HCT116 (cell line): ENCODE measurements at regions not wholly inside any gene's neighbourhood (a gene's known extent, or its start where the extent isn't known, plus 50 kb on each side); places are given as distances from the start of the nearest gene placed in this dataset.

Source experiments
- ATAC-seq: fragments of 200-7000 bp; cut with Tn5 transposase; 2 replicates; pipeline ENCODE4 v1.9.1; 2020; ENCODE audit warnings: mild to moderate bottlenecking, moderate library complexity
- BruUV-seq: library from RNA; stranded (reverse); fragments of 400-500 nt; replicated peaks from 2 replicates; lab custom pipeline; 2021; lab: Mats Ljungman, UMichigan
- CTCF ChIA-PET: fragments of 300-600 bp; sonication (Branson Sonifier 250); formaldehyde crosslinking; loops from one replicate; lab custom pipeline; 2021; ENCODE audit warnings: antibody characterized with exemption; lab: Charles Lee
- POLR2A ChIA-PET: fragments of 300-600, 350-600 bp; sonication (Branson Sonifier 250); formaldehyde crosslinking; loops from one replicate; lab custom pipeline; 2021; ENCODE audit warnings: antibody characterized with exemption; lab: Charles Lee
- RAD21 ChIA-PET, 2 experiments: fragments of 300-600 bp; sonication (Branson Sonifier 250); formaldehyde crosslinking; loops; one replicate each; lab custom pipeline; 2023; ENCODE audit warnings: low total read pairs in 2 of 2; ENCODE audit not compliant: uncharacterized antibody in 2 of 2, unreplicated experiment in 2 of 2, low non-redundant PET in 1 of 2; lab: Charles Lee
- DNase-seq: peaks from one replicate; pipeline ENCODE4 v3.0.0-alpha.2; 2010; ENCODE audit warnings: low read depth, low spot score
- H2AFZ ChIP-seq: fragments of 200-600 bp; shearing (Covaris generic), sonication (generic); 2 replicates; pipeline ENCODE4 v1.6.1; 2017; ENCODE audit warnings: low read depth, mixed run types, mixed read lengths, antibody characterized with exemption, low read length; ENCODE audit not compliant: poor library complexity, severe bottlenecking
- H3K27ac ChIP-seq: 2 replicates; pipeline ENCODE4 v1.5.1; 2012; ENCODE audit warnings: low read depth, low read length
- H3K27me3 ChIP-seq: fragments of 200-600 bp; sonication (generic); 2 replicates; pipeline ENCODE4 v1.6.1; 2016; ENCODE audit warnings: mixed run types, low read length, mixed read lengths; ENCODE audit not compliant: insufficient read depth
- H3K36me3 ChIP-seq, 2 experiments: fragments of 200-500 bp in 1 of 2; fragments of 200-600 bp in 1 of 2; sonication (Bioruptor generic) in 1 of 2; sonication (generic) in 1 of 2; 2 replicates each; pipeline versions ENCODE4 v1.5.1 to v1.6.1; 2014 to 2016; ENCODE audit warnings: low read length in 2 of 2, inconsistent platforms in 1 of 2, mixed read lengths in 1 of 2, mixed run types in 1 of 2; ENCODE audit not compliant: insufficient read depth in 2 of 2, control insufficient read depth in 1 of 2
- H3K4me1 ChIP-seq, 2 experiments: fragments of 200-600 bp in 1 of 2; sonication (generic) in 1 of 2; 2 replicates each; pipeline versions ENCODE4 v1.5.1 to v1.6.1; 2012 to 2017; ENCODE audit warnings: low read length in 2 of 2, inconsistent platforms in 1 of 2, mild to moderate bottlenecking in 1 of 2, mixed read lengths in 1 of 2, mixed run types in 1 of 2, moderate library complexity in 1 of 2; ENCODE audit not compliant: insufficient read depth in 2 of 2, control insufficient read depth in 1 of 2
- H3K4me2 ChIP-seq: fragments of 200-600 bp; sonication (generic); 2 replicates; pipeline ENCODE4 v1.6.1; 2017; ENCODE audit warnings: mixed run types, low read length, mixed read lengths
- H3K4me3 ChIP-seq, 2 experiments: fragments of 200-600 bp in 1 of 2; sonication (generic) in 1 of 2; replicated peaks in 1 of 2; 2 replicates each; pipeline ENCODE4 v1.5.1; 2011 to 2016; ENCODE audit warnings: low read length in 2 of 2, control low read depth in 1 of 2, low read depth in 1 of 2, mild to moderate bottlenecking in 1 of 2, mixed read lengths in 1 of 2, mixed run types in 1 of 2
- H3K79me2 ChIP-seq: fragments of 200-600 bp; sonication (generic); 2 replicates; pipeline ENCODE4 v1.6.1; 2017; ENCODE audit warnings: mild to moderate bottlenecking, mixed run types, low read length, moderate library complexity, mixed read lengths; ENCODE audit not compliant: insufficient read depth
- H3K9ac ChIP-seq: fragments of 200-600 bp; sonication (generic); 2 replicates; pipeline ENCODE4 v1.6.1; 2016; ENCODE audit warnings: low read length, mixed read lengths
- H3K9me2 ChIP-seq: fragments of 200-600 bp; sonication (generic), shearing (Covaris generic); 2 replicates; pipeline ENCODE4 v1.6.1; 2017; ENCODE audit warnings: mixed run types, mild to moderate bottlenecking, moderate library complexity; ENCODE audit not compliant: insufficient read depth
- H3K9me3 ChIP-seq, 2 experiments: fragments of 200-500 bp in 1 of 2; fragments of 200-600 bp in 1 of 2; sonication (Bioruptor generic) in 1 of 2; sonication (generic) in 1 of 2; 2 replicates each; pipeline ENCODE4 v1.6.1; 2014 to 2017; ENCODE audit warnings: low read length in 2 of 2, mixed read lengths in 2 of 2, inconsistent platforms in 1 of 2, low read depth in 1 of 2, mild to moderate bottlenecking in 1 of 2, mixed run types in 1 of 2, moderate library complexity in 1 of 2; ENCODE audit not compliant: control insufficient read depth in 1 of 2, insufficient read depth in 1 of 2
- H4K20me1 ChIP-seq: fragments of 200-600 bp; sonication (generic), shearing (Covaris generic); 2 replicates; pipeline ENCODE4 v1.6.1; 2017; ENCODE audit warnings: mixed run types, mild to moderate bottlenecking, moderate library complexity; ENCODE audit not compliant: insufficient read depth
- CBX3 ChIP-seq: IDR thresholded peaks from 2 replicates; pipeline ENCODE4 v1.6.1; 2012; ENCODE audit warnings: low read depth
- CEBPB ChIP-seq: IDR thresholded peaks from 2 replicates; pipeline ENCODE4 v1.6.1; 2012; ENCODE audit warnings: low read depth
- EGR1 ChIP-seq: IDR thresholded peaks from 2 replicates; pipeline ENCODE4 v1.6.1; 2012; ENCODE audit warnings: low read depth
- ELF1 ChIP-seq: IDR thresholded peaks from 2 replicates; pipeline ENCODE4 v1.6.1; 2012; ENCODE audit warnings: low read depth, borderline replicate concordance
- EZH2 ChIP-seq: fragments of 200-600 bp; sonication (generic); IDR thresholded peaks from 2 replicates; pipeline ENCODE4 v1.6.1; 2017; ENCODE audit warnings: antibody characterized with exemption, mixed run types
- EZH2phosphoT487 ChIP-seq: fragments of 200-600 bp; IDR thresholded peaks from 2 replicates; pipeline ENCODE4 v1.6.1; 2018; ENCODE audit warnings: antibody characterized with exemption, borderline replicate concordance
- FOSL1 ChIP-seq: IDR thresholded peaks from 2 replicates; pipeline ENCODE4 v1.6.1; 2012; ENCODE audit warnings: low read depth
- JUND ChIP-seq: IDR thresholded peaks from 2 replicates; pipeline ENCODE4 v1.6.1; 2012
- POLR2A ChIP-seq: IDR thresholded peaks from 2 replicates; pipeline ENCODE4 v1.7.0; 2011; ENCODE audit warnings: borderline replicate concordance; ENCODE audit not compliant: insufficient read depth, insufficient read length; ENCODE audit errors: extremely low read depth
- POLR2AphosphoS5 ChIP-seq: IDR thresholded peaks from 2 replicates; pipeline ENCODE4 v1.6.1; 2011; ENCODE audit warnings: mild to moderate bottlenecking, low read depth, low read length, moderate library complexity
- RAD21 ChIP-seq: IDR thresholded peaks from 2 replicates; pipeline ENCODE4 v1.6.1; 2012; ENCODE audit warnings: low read depth, mild to moderate bottlenecking
- SIN3A ChIP-seq: IDR thresholded peaks from 2 replicates; pipeline ENCODE4 v1.6.1; 2012; ENCODE audit warnings: low read depth
- SP1 ChIP-seq: IDR thresholded peaks from 2 replicates; pipeline ENCODE4 v1.6.1; 2012; ENCODE audit warnings: low read depth
- SRF ChIP-seq: IDR thresholded peaks from 2 replicates; pipeline ENCODE4 v1.6.1; 2012; ENCODE audit warnings: low read depth
- TCF7L2 ChIP-seq: IDR thresholded peaks from 2 replicates; pipeline ENCODE4 v1.7.0; 2011; ENCODE audit warnings: borderline replicate concordance, inconsistent platforms; ENCODE audit not compliant: insufficient read depth, insufficient read length; ENCODE audit errors: extremely low read depth
- YY1 ChIP-seq: IDR thresholded peaks from 2 replicates; pipeline ENCODE4 v1.6.1; 2011; ENCODE audit warnings: low read length, low read depth, moderate library complexity, mild to moderate bottlenecking; ENCODE audit not compliant: insufficient replicate concordance; ENCODE audit errors: extremely low read depth
- ZFX ChIP-seq: fragments of 450-650 bp; IDR thresholded peaks from 2 replicates; pipeline ENCODE4 v1.6.1; 2017
- ZNF274 ChIP-seq: fragments of 200-500 bp; sonication (Bioruptor generic); IDR thresholded peaks from 2 replicates; pipeline ENCODE4 v1.6.1; 2014; ENCODE audit warnings: mild to moderate bottlenecking, low read depth, low read length, inconsistent platforms
- intact Hi-C: fragments of 100-400 bp; cut with micrococcal nuclease; formaldehyde crosslinking; loops from 2 replicates; pipeline ENCODE4 v1.10.0; 2022
- TF ChIP-seq, protein P1 (sequence below): IDR thresholded peaks from 2 replicates; pipeline ENCODE4 v1.6.1; 2012
- TF ChIP-seq, protein P2 (sequence below): IDR thresholded peaks from 2 replicates; pipeline ENCODE4 v1.6.1; 2012
- TF ChIP-seq, protein P3 (sequence below), 3 experiments: fragments of 200-600 bp in 1 of 3; sonication (generic) in 1 of 3; IDR thresholded peaks in 2 of 3; conservative IDR thresholded peaks in 1 of 3; 2 replicates each; pipeline ENCODE4 v1.5.1; 2012 to 2017; ENCODE audit warnings: low read depth in 2 of 3, low read length in 2 of 3, antibody characterized with exemption in 1 of 3, borderline replicate concordance in 1 of 3, control low read depth in 1 of 3, mild to moderate bottlenecking in 1 of 3, mixed read lengths in 1 of 3, mixed run types in 1 of 3, moderate library complexity in 1 of 3; ENCODE audit not compliant: insufficient read depth in 1 of 3
- TF ChIP-seq, protein P4 (sequence below): IDR thresholded peaks from 2 replicates; pipeline ENCODE4 v1.6.1; 2012; ENCODE audit warnings: low read depth

DNA sequence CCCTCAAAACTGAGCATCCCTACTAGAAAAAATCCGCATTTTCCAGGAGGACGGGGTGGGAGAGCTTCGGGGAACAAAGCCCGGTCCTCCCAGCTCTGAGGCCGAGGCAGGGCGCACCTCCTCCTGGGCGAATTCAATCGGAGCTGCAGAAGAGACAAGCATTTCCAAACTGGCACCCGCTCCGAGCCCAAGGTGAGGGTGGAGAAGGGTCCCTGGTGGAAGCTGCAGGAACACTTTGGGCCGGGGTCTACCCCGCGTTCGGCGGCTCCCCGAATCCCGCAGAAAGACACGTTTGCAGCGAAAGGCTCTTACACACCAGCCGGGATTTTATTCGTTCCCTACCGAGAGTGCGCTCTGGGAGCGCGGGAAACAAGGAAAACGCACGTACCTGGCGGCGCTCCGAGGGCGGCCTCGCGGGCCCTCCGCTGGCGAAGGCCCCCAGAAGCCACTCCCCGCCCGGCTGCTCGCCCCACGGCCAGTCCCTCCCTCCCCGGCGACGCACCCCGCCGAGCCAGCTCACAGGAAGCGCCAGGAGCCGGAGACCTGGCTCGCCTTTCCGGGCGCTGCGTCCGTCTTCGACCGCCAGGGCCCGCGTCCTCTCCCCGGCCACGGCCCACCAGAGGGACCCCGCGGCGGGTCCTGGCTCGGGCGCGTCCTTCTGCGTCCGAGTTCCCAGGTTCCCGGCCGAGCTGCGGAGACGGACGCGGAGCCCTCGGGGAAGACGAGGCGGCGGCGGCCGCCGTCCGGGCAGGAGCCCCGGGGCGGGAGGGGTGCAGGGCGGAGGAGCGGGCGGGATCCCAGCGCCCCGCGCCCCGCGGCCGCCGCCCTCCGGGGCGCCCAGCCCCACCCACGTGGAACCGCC lies 49.8 kb upstream of the BAHCC1 start:
- peaks cover 44% of the 10 kb centered on the region for H3K79me2 ChIP-seq
- no TSS peak for BruUV-seq
- no peaks in the 10 kb centered on the region for H3K9me2 ChIP-seq
- no peaks in the 10 kb centered on the region for H3K9me3 ChIP-seq
- intact Hi-C loops, result loop anchor here (2.0 kb wide), 2 partner anchors 19 to 49 kb away; partner anchors contain the start of gene BAHCC1
- H3K4me3 ChIP-seq, result peak overlapping the region; percentile 79 to 100
- CTCF ChIA-PET, result interaction anchor here (1.3 kb wide), 1 partner anchor 20 kb away, joined by 3 read pairs; no protein-coding TSS in a partner anchor
- POLR2A ChIA-PET, result interaction anchor here (0.8 to 1.2 kb wide), 4 partner anchors 19 to 52 kb away, joined by 3 to 4 read pairs (median 3); no protein-coding TSS in a partner anchor
- DNase-seq, result no peak
- peaks cover 41 to 60% of the 10 kb centered on the region in 2 experiments for H3K4me1 ChIP-seq
- H3K4me2 ChIP-seq, result peak overlapping the region; percentile 95
- no peaks in the 10 kb centered on the region; a peak in 1 of 4 replicates for H3K36me3 ChIP-seq
- RAD21 ChIA-PET, result no interaction called here
- peak; percentile 67 for ATAC-seq
- H2AFZ ChIP-seq, result no peak overlapping the region
- H3K9ac ChIP-seq, result peak overlapping the region; percentile 92
- peak overlapping the region; percentile 97 for H3K27ac ChIP-seq
- no peaks in the 10 kb centered on the region for H4K20me1 ChIP-seq
- no peaks in the 10 kb centered on the region for H3K27me3 ChIP-seq
- TF ChIP-seq SIN3A (no peak; the same call in none of the 2 replicates), TCF7L2 (no peak), CBX3 (no peak), POLR2A (peak; percentile 45), SRF (no peak), EZH2 (no peak), CEBPB (no peak), ELF1 (no peak), FOSL1 (no peak), YY1 (no peak), SP1 (no peak), ZNF274 (no peak), POLR2AphosphoS5 (peak; percentile 61), EGR1 (no peak), ZFX (peak; percentile 83; the same call in 1 of the 2 replicates), RAD21 (no peak; the same call in 1 of the 2 replicates), EZH2phosphoT487 (no peak), JUND (no peak)
- TF ChIP-seq, protein P1, sequence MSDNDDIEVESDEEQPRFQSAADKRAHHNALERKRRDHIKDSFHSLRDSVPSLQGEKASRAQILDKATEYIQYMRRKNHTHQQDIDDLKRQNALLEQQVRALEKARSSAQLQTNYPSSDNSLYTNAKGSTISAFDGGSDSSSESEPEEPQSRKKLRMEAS, result no peak
- TF ChIP-seq, protein P2, sequence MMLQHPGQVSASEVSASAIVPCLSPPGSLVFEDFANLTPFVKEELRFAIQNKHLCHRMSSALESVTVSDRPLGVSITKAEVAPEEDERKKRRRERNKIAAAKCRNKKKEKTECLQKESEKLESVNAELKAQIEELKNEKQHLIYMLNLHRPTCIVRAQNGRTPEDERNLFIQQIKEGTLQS, result no peak
- TF ChIP-seq, protein P3, sequence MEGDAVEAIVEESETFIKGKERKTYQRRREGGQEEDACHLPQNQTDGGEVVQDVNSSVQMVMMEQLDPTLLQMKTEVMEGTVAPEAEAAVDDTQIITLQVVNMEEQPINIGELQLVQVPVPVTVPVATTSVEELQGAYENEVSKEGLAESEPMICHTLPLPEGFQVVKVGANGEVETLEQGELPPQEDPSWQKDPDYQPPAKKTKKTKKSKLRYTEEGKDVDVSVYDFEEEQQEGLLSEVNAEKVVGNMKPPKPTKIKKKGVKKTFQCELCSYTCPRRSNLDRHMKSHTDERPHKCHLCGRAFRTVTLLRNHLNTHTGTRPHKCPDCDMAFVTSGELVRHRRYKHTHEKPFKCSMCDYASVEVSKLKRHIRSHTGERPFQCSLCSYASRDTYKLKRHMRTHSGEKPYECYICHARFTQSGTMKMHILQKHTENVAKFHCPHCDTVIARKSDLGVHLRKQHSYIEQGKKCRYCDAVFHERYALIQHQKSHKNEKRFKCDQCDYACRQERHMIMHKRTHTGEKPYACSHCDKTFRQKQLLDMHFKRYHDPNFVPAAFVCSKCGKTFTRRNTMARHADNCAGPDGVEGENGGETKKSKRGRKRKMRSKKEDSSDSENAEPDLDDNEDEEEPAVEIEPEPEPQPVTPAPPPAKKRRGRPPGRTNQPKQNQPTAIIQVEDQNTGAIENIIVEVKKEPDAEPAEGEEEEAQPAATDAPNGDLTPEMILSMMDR (IDR thresholded peaks at IDR 0.05 in 2 of 3, conservative IDR thresholded peaks at IDR 0.05 in 1 of 3; ENCODE audit: borderline replicate concordance in 1 of 3, insufficient read depth in 1 of 3, low read depth in 2 of 3, low read length in 2 of 3), result peak in 1 of 3 experiments; percentile 36; a peak in 1 of 6 replicates
- TF ChIP-seq, protein P4, sequence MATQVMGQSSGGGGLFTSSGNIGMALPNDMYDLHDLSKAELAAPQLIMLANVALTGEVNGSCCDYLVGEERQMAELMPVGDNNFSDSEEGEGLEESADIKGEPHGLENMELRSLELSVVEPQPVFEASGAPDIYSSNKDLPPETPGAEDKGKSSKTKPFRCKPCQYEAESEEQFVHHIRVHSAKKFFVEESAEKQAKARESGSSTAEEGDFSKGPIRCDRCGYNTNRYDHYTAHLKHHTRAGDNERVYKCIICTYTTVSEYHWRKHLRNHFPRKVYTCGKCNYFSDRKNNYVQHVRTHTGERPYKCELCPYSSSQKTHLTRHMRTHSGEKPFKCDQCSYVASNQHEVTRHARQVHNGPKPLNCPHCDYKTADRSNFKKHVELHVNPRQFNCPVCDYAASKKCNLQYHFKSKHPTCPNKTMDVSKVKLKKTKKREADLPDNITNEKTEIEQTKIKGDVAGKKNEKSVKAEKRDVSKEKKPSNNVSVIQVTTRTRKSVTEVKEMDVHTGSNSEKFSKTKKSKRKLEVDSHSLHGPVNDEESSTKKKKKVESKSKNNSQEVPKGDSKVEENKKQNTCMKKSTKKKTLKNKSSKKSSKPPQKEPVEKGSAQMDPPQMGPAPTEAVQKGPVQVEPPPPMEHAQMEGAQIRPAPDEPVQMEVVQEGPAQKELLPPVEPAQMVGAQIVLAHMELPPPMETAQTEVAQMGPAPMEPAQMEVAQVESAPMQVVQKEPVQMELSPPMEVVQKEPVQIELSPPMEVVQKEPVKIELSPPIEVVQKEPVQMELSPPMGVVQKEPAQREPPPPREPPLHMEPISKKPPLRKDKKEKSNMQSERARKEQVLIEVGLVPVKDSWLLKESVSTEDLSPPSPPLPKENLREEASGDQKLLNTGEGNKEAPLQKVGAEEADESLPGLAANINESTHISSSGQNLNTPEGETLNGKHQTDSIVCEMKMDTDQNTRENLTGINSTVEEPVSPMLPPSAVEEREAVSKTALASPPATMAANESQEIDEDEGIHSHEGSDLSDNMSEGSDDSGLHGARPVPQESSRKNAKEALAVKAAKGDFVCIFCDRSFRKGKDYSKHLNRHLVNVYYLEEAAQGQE, result no peak
